ENCODE measurements at regions not wholly inside any gene's neighbourhood (a gene's known extent, or its start where the extent isn't known, plus 50 kb on each side); places are given as distances from the start of the nearest gene placed in this dataset.
"Not testable (repeated sequence)": the region's sequence is repeated elsewhere in the genome, so short reads cannot be mapped to it uniquely, and the experiment has no call there.

GRCh38 chr16:79882340-79883005 lies 281.9 kb upstream of the MAF start:
- no peak for DNase-seq
- in situ Hi-C loops (cut with MboI; ENCODE audit: low pct_unique_long_range_greater_than_20kb, low sequenced_read_pairs), result no loop called here

DNA sequence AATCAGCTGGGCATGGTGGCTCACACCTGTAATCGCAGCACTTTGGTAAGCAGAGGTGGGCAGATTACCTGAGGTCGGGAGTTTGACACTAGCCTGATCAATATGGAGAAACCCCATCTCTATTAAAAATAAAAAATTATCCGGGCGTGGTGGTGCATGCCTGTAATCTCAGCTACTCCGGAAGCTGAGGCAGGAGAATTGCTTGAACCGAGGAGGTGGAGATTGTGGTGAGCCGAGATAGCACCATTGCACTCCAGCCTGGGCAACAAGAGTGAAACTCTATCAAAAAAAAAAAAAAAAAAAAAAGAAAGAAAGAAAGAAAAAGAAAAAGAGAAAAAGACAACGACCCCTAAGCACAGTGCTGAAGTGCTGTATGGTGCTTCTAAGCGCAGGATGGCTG lies 280.6 kb upstream of the MAF start:
- in situ Hi-C loops (cut with MboI; ENCODE audit: low pct_unique_long_range_greater_than_20kb, low sequenced_read_pairs), result not testable (repeated sequence)

GRCh38 chr16:79876332-79876730 lies 275.8 kb upstream of the MAF start:
- in situ Hi-C loops (cut with MboI; ENCODE audit: low pct_unique_long_range_greater_than_20kb, low sequenced_read_pairs), result no loop called here
- no peak for DNase-seq

More for the DNA sequence above, 280.6 kb upstream of the MAF start:
- not testable (repeated sequence) for DNase-seq

- no peak for DNase-seq
- in situ Hi-C loops (cut with MboI; ENCODE audit: low pct_unique_long_range_greater_than_20kb, low sequenced_read_pairs), result no loop called here
These were observed 273.9 kb upstream of the MAF start for GRCh38 chr16:79874391-79874790.

DNA sequence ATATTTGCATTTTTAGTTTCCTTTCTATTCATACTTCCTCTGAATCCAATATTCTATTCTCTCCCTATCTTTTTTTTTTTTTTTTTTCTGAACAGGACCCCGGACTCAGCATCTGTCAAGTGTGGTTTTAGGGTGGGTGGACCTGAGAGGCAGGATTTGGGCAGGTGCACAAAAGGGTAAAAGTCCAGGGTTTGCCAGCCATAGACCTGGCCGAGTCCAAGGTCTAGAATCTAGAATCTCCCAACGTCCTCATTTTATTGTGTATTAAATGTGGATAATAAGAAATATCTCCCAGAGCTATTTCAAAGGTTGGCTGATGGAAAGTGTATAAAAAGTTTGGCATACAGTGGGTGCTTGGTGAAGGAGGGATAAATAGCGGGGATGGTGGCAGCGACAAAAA lies 273.3 kb upstream of the MAF start:
- no peak for DNase-seq
- in situ Hi-C loops (cut with MboI; ENCODE audit: low pct_unique_long_range_greater_than_20kb, low sequenced_read_pairs), result no loop called here

- in situ Hi-C loops (cut with MboI; ENCODE audit: low pct_unique_long_range_greater_than_20kb, low sequenced_read_pairs), result no loop called here
- no peak for DNase-seq
These were observed 271.4 kb upstream of the MAF start for GRCh38 chr16:79871906-79872305.

- in situ Hi-C loops (cut with MboI; ENCODE audit: low pct_unique_long_range_greater_than_20kb, low sequenced_read_pairs), result no loop called here
- no peak for DNase-seq
These were observed 269.7 kb upstream of the MAF start for GRCh38 chr16:79870016-79870886.

DNA sequence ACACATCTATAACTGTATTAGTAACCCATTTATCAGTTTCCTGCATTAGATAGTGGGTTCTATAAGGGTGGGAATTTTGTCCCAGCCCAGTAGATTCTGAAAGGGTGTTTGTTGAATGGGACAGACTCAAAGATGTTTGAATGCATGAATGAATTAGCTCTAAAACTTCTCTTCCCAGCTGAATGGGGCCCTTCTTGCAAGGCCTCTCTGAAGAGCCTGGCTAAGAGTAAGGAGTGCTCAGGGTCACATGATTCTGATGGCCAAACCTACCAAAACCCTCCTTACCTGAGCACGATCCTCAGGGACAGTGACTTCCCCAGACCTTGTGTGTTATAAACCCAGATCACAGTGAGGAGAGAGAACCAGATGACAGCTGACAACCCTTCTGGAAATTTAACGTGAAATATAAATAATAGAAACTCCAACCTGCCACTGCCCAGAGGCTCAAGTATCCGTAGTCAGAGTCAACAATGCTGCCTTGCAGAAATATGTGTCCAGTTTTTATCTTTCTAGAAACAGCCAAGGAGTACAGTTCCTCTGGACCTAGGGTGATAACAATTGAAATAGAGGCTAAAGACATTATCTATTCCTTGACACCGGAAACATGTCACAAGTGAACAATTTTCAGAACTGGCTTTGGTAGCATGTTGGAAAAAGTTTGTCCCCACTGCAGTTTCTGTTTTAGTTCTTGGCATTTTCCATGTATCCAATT lies 268.9 kb upstream of the MAF start:
- in situ Hi-C loops (cut with MboI; ENCODE audit: low pct_unique_long_range_greater_than_20kb, low sequenced_read_pairs), result no loop called here

GRCh38 chr16:79868841-79869240 lies 268.3 kb upstream of the MAF start:
- in situ Hi-C loops (cut with MboI; ENCODE audit: low pct_unique_long_range_greater_than_20kb, low sequenced_read_pairs), result no loop called here
- no peak for DNase-seq

More for the DNA sequence above, 268.9 kb upstream of the MAF start:
- no peak for DNase-seq

- no peak for DNase-seq
- in situ Hi-C loops (cut with MboI; ENCODE audit: low pct_unique_long_range_greater_than_20kb, low sequenced_read_pairs), result no loop called here
These were observed 267.0 kb upstream of the MAF start for GRCh38 chr16:79867425-79867997.

DNA sequence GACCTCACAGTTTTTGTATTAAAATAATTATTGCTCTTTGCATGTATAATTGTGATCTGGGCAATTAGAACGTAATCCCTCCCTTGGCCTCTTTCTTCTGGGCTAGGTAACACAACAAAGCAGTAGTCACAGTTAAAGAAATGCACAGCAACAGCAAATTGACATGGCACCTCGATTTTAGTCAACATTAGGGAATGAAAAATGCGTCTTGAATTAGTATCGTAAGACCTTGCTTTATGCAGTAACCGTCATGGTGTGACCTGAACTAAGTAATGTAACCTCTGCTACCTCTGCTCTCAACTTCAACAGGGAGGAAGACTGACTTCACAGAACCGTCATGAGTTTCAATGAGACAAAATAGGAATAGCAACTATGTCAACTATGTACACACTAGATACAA lies 265.4 kb upstream of the MAF start:
- DNase-seq, result no peak
- in situ Hi-C loops (cut with MboI; ENCODE audit: low pct_unique_long_range_greater_than_20kb, low sequenced_read_pairs), result no loop called here

DNA sequence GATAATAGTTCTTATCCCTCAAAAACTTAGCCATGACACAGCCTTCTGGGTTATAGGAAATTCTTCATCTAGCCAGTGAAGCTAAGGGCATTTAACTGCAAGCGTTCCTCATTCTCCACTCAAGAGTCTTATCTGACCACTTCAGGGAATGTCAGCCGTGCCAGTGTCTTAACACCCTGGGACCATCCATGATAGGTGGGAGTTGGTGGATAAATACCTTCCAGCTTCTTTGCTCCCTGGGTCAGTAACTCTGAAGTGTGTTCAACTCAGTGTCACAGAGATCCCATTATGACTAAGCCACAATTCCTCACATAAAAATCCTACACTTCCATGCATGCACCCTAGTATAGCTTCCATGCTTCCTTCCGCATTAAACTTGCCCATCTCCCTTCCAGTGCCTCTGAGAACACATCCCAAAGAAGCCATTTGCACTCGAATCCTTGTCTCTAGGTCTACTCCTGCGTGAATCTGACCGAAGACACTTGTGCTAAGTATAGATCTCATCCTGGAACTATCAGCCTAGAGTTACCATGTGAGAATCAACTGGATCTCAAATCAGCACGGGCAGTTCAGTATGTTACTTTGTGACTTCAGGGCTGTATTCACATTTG lies 264.3 kb upstream of the MAF start:
- in situ Hi-C loops (cut with MboI; ENCODE audit: low pct_unique_long_range_greater_than_20kb, low sequenced_read_pairs), result no loop called here
- DNase-seq, result no peak

DNA sequence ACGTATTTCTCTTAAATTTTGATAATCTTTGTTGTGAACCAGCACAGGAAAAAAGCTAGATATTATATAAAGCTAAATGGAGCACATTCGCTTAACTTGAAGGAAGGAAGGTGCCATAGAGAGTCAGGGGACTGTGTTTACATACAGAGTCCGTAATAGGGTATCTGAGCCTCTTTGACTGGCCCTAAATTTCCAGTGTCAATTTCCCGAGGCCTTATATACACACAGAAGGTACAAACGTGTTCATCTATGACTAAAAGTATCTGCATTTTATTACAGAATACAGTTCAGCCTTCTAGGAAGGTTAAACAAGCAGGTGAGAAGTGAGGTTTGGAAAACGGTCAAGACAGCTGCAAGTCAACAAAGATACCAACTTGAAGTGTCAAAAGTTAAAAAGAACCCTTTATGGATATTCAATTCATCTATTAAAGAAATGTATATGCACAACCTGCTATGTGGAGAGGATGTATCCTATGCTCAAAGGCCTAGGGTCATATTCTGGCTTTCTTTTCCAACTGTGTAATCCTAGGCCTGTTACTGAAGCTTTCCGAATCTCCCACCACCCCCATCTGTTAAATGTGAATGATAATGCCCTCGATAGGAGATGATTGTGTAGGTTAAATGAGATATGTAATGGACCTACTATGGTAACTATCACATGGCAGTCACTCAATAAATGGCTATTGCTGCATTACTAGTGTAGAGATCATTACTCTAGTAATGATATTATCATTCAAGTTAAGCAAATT lies 263.7 kb upstream of the MAF start:
- in situ Hi-C loops (cut with MboI; ENCODE audit: low pct_unique_long_range_greater_than_20kb, low sequenced_read_pairs), result no loop called here
- DNase-seq, result no peak

DNA sequence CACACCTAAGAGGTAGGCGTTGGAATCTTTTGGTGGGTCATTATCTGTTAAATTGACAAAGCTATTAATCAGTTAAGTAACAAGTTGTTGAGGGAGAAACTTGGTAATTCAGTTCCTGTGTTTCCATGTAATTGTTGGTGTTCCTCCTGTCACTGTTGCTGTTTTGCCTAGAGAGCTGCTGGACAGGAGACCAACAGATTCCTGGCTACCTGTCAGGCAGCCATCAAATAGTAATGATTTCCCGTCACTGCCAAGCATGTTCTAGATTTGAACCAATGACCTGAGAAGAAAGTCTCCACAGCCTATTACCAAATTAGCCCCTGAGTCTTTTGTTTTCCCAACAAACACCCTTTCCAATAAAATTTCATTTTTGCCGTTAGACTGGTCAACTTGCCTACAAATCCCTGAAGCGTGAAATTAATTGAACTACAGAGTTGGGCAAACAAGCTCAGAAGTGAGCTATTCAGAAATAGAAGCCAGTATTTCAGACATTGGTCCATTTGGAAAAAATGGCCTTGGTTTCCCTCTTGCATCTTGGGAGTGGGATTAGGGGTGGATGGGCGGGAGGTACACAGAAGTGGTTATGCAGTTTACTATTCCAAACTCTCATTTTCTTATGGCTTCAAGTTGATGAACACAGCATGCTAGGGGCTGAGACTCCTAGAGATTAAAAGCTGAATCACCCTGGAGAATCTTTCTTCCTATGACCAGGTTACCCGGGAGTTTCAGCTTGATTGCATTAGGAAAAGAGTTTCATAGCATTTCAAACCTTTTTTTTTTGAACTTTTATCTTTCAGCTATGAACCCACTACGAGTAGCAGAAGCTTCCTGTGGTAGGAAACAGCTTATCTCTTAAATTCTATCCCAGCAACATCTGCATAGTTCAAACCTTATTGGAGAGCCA lies 262.8 kb upstream of the MAF start:
- in situ Hi-C loops (cut with MboI; ENCODE audit: low pct_unique_long_range_greater_than_20kb, low sequenced_read_pairs), result no loop called here
- no peak for DNase-seq

- no peak for DNase-seq
- in situ Hi-C loops (cut with MboI; ENCODE audit: low pct_unique_long_range_greater_than_20kb, low sequenced_read_pairs), result no loop called here
These were observed 262.1 kb upstream of the MAF start for GRCh38 chr16:79862601-79863000.

GRCh38 chr16:79856581-79856980 lies 256.0 kb upstream of the MAF start:
- in situ Hi-C loops (cut with MboI; ENCODE audit: low pct_unique_long_range_greater_than_20kb, low sequenced_read_pairs), result no loop called here
- DNase-seq, result no peak

- in situ Hi-C loops (cut with MboI; ENCODE audit: low pct_unique_long_range_greater_than_20kb, low sequenced_read_pairs), result no loop called here
- no peak for DNase-seq
These were observed 249.8 kb upstream of the MAF start for GRCh38 chr16:79850348-79850747.

GRCh38 chr16:79849119-79849518 lies 248.6 kb upstream of the MAF start:
- DNase-seq, result no peak
- in situ Hi-C loops (cut with MboI; ENCODE audit: low pct_unique_long_range_greater_than_20kb, low sequenced_read_pairs), result no loop called here
